CD4-positive, alpha-beta T cell (primary cell): ENCODE measurements at regions not wholly inside any gene's neighbourhood (a gene's known extent, or its start where the extent isn't known, plus 50 kb on each side); places are given as distances from the start of the nearest gene placed in this dataset.

ENCODE experiments used
- ATAC-seq: fragments of 200-7000 bp; cut with Tn5 transposase; one replicate; pipeline ENCODE4 v1.10.0; 2022; ENCODE audit warnings: mild to moderate bottlenecking; ENCODE audit not compliant: poor library complexity
- CTCF ChIA-PET: fragments of 350-600 bp; sonication (Branson Sonifier 250); formaldehyde crosslinking; loops from one replicate; lab custom pipeline; 2021; ENCODE audit warnings: antibody characterized with exemption, inconsistent platforms; lab: Charles Lee
- POLR2A ChIA-PET: fragments of 350-600 bp; sonication (Branson Sonifier 250); formaldehyde crosslinking; loops from one replicate; lab custom pipeline; 2021; ENCODE audit warnings: antibody characterized with exemption, inconsistent platforms; lab: Charles Lee
- DNase-seq, 14 experiments: peaks; one replicate each; pipeline ENCODE4 v3.0.0-alpha.2; 2013 to 2020; ENCODE audit warnings: mixed read lengths in 2 of 14
- H3K27ac ChIP-seq, 2 donors: one replicate each; pipeline versions ENCODE4 v1.5.1 to v1.7.0; 2013; ENCODE audit warnings: low read length in 2 of 2, low read depth in 1 of 2, mild to moderate bottlenecking in 1 of 2
- H3K27me3 ChIP-seq, 2 experiments: 1 replicate in 1 of 2; 2 replicates in 1 of 2; pipeline versions ENCODE4 v1.6.1 to v1.7.0; 2013; ENCODE audit warnings: low read length in 2 of 2, control low read depth in 1 of 2, mild to moderate bottlenecking in 1 of 2, moderate library complexity in 1 of 2; ENCODE audit not compliant: insufficient read depth in 2 of 2, control insufficient read depth in 1 of 2
- H3K36me3 ChIP-seq: one replicate; pipeline ENCODE4 v1.6.1; 2013; ENCODE audit warnings: low read length, control low read depth; ENCODE audit not compliant: insufficient read depth
- H3K4me1 ChIP-seq: one replicate; pipeline ENCODE4 v1.6.1; 2013; ENCODE audit warnings: low read length, control low read depth; ENCODE audit not compliant: insufficient read depth
- H3K4me3 ChIP-seq: one replicate; pipeline ENCODE4 v1.5.1; 2013; ENCODE audit warnings: mild to moderate bottlenecking, low read length, moderate library complexity
- H3K9me3 ChIP-seq, 2 experiments: 1 replicate in 1 of 2; 2 replicates in 1 of 2; pipeline versions ENCODE4 v1.6.1 to v1.7.0; 2013; ENCODE audit warnings: low read length in 2 of 2, mild to moderate bottlenecking in 2 of 2, control low read depth in 1 of 2, moderate library complexity in 1 of 2; ENCODE audit not compliant: control insufficient read depth in 1 of 2, insufficient read depth in 1 of 2
- H3K27ac Mint-ChIP-seq: one replicate; pipeline ENCODE4 v1.8.0; 2020; ENCODE audit warnings: mixed read lengths
- H3K27me3 Mint-ChIP-seq: one replicate; pipeline ENCODE4 v1.8.0; 2021; ENCODE audit warnings: mixed read lengths
- H3K36me3 Mint-ChIP-seq: one replicate; pipeline ENCODE4 v1.8.0; 2021; ENCODE audit warnings: low read depth, mixed read lengths
- H3K4me1 Mint-ChIP-seq: one replicate; pipeline ENCODE4 v1.8.0; 2021; ENCODE audit warnings: low read depth, mixed read lengths
- H3K4me3 Mint-ChIP-seq: one replicate; pipeline ENCODE4 v1.8.0; 2020; ENCODE audit warnings: mild to moderate bottlenecking, mixed read lengths
- H3K9me3 Mint-ChIP-seq: one replicate; pipeline ENCODE4 v1.8.0; 2020; ENCODE audit warnings: mixed read lengths
- intact Hi-C, 2 experiments: fragments of 100-400 bp; cut with DNase I in 1 of 2; cut with micrococcal nuclease in 1 of 2; formaldehyde crosslinking; loops; one replicate each; pipeline versions ENCODE4 v1.15.1 to v1.9.0; 2023 to 2025; cut with DNase I, micrococcal nuclease
- TF ChIP-seq, protein P1 (sequence below): fragments of 200-600 bp; IDR thresholded peaks from one replicate; pipeline ENCODE4 v1.8.0; 2022; ENCODE audit warnings: antibody characterized with exemption, mild to moderate bottlenecking

- Mint-ChIP-seq H3K4me3 (no peak overlapping the region), H3K9me3 (peaks cover 4% of the 10 kb centered on the region), H3K27me3 (peaks cover 7% of the 10 kb centered on the region), H3K4me1 (no peaks in the 10 kb centered on the region), H3K27ac (no peak overlapping the region), H3K36me3 (no peaks in the 10 kb centered on the region)
- intact Hi-C loops, result no loop called here
- CTCF ChIA-PET, result no interaction called here
- no peaks in the 10 kb centered on the region for H3K27me3 ChIP-seq
- no peaks in the 10 kb centered on the region for H3K36me3 ChIP-seq
- peaks cover 0 to 6% of the 10 kb centered on the region in 2 experiments for H3K9me3 ChIP-seq
- TF ChIP-seq, protein P1, sequence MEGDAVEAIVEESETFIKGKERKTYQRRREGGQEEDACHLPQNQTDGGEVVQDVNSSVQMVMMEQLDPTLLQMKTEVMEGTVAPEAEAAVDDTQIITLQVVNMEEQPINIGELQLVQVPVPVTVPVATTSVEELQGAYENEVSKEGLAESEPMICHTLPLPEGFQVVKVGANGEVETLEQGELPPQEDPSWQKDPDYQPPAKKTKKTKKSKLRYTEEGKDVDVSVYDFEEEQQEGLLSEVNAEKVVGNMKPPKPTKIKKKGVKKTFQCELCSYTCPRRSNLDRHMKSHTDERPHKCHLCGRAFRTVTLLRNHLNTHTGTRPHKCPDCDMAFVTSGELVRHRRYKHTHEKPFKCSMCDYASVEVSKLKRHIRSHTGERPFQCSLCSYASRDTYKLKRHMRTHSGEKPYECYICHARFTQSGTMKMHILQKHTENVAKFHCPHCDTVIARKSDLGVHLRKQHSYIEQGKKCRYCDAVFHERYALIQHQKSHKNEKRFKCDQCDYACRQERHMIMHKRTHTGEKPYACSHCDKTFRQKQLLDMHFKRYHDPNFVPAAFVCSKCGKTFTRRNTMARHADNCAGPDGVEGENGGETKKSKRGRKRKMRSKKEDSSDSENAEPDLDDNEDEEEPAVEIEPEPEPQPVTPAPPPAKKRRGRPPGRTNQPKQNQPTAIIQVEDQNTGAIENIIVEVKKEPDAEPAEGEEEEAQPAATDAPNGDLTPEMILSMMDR, result no peak
- ATAC-seq (no peak), DNase-seq (no peak)
- POLR2A ChIA-PET, result no interaction called here
- no peak overlapping the region for H3K4me3 ChIP-seq
- H3K4me1 ChIP-seq, result no peaks in the 10 kb centered on the region
- H3K27ac ChIP-seq, result no peak overlapping the region
Measured at GRCh38 chr4:24174602-24175001, 284.8 kb upstream of the PPARGC1A start.

DNA sequence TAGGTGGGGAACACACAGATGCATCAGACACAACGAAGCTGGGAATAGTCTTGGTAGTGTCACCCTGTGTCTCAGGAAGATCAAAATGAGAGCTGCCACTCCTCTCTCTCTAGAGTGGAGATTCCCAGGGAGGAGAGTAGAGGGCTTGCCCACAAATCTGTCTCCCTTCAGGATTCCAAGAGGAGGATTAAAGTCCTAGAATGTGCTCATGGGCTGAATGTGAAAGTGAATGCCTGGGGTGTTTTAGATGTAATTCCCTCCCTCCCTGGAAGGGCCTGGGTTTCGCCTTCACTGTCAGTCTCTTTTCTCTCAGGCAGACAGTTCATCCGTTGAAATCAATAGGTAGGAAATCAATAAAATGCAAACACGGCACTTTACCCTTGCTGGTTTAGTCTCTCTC, 282.6 kb upstream of the PPARGC1A start:
- intact Hi-C loops, result no loop called here
- peaks cover 7% of the 10 kb centered on the region for H3K9me3 Mint-ChIP-seq
- no peaks in the 10 kb centered on the region for H3K27me3 ChIP-seq
- no peak overlapping the region for H3K4me3 Mint-ChIP-seq
- TF ChIP-seq, protein P1, result no peak
- CTCF ChIA-PET, result no interaction called here
- POLR2A ChIA-PET, result no interaction called here
- H3K27me3 Mint-ChIP-seq, result no peaks in the 10 kb centered on the region
- H3K9me3 ChIP-seq, result peaks cover 0 to 6% of the 10 kb centered on the region in 2 experiments
- H3K4me3 ChIP-seq, result no peak overlapping the region
- H3K27ac Mint-ChIP-seq, result no peak overlapping the region
- H3K36me3 Mint-ChIP-seq, result no peaks in the 10 kb centered on the region
- ATAC-seq (no peak), DNase-seq (no peak)
- no peaks in the 10 kb centered on the region for H3K4me1 ChIP-seq
- no peaks in the 10 kb centered on the region for H3K4me1 Mint-ChIP-seq
- H3K27ac ChIP-seq, result no peak overlapping the region
- no peaks in the 10 kb centered on the region for H3K36me3 ChIP-seq

- Mint-ChIP-seq H3K4me1 (no peaks in the 10 kb centered on the region), H3K9me3 (peaks cover 5% of the 10 kb centered on the region), H3K27me3 (no peaks in the 10 kb centered on the region), H3K4me3 (no peak overlapping the region), H3K27ac (no peak overlapping the region), H3K36me3 (no peaks in the 10 kb centered on the region)
- ChIA-PET POLR2A (no interaction called here), CTCF (no interaction called here)
- Histone ChIP-seq H3K9me3 (no peaks in the 10 kb centered on the region), H3K36me3 (no peaks in the 10 kb centered on the region), H3K4me1 (no peaks in the 10 kb centered on the region), H3K4me3 (no peak overlapping the region), H3K27ac (no peak overlapping the region), H3K27me3 (no peaks in the 10 kb centered on the region)
- intact Hi-C loops, result no loop called here
- TF ChIP-seq, protein P1, result no peak
- no peak for DNase-seq
- no peak for ATAC-seq
Measured at GRCh38 chr4:24169956-24170355, 280.1 kb upstream of the PPARGC1A start.
